KMS-11 (cell line): ENCODE measurements at regions not wholly inside any gene's neighbourhood (a gene's known extent, or its start where the extent isn't known, plus 50 kb on each side); places are given as distances from the start of the nearest gene placed in this dataset.

Experiments
- H2AFZ ChIP-seq: fragments of 200-600 bp; sonication (generic); 2 replicates; pipeline ENCODE4 v1.6.1; 2016; ENCODE audit warnings: antibody characterized with exemption, mixed run types, low read depth
- H3K27ac ChIP-seq: fragments of 200-600 bp; sonication (generic); 2 replicates; pipeline ENCODE4 v1.6.1; 2016; ENCODE audit warnings: mild to moderate bottlenecking, mixed run types
- H3K27me3 ChIP-seq: fragments of 200-600 bp; sonication (generic); 2 replicates; pipeline ENCODE4 v1.6.1; 2017; ENCODE audit warnings: mild to moderate bottlenecking, low read depth, mixed run types, moderate library complexity; ENCODE audit not compliant: insufficient read depth
- H3K36me3 ChIP-seq: fragments of 200-600 bp; sonication (generic); 2 replicates; pipeline ENCODE4 v1.6.1; 2017; ENCODE audit warnings: mild to moderate bottlenecking, mixed run types; ENCODE audit not compliant: insufficient read depth
- H3K4me1 ChIP-seq: fragments of 200-600 bp; sonication (generic); 2 replicates; pipeline ENCODE4 v1.6.1; 2016; ENCODE audit warnings: mild to moderate bottlenecking, low read depth, mixed run types; ENCODE audit not compliant: poor library complexity, severe bottlenecking
- H3K4me2 ChIP-seq: fragments of 200-600 bp; sonication (generic); 2 replicates; pipeline ENCODE4 v1.7.0; 2016; ENCODE audit warnings: mild to moderate bottlenecking, mixed run types
- H3K4me3 ChIP-seq: fragments of 200-600 bp; sonication (generic); IDR thresholded peaks from 2 replicates; pipeline ENCODE4 v1.6.1; 2017; ENCODE audit warnings: low read depth, low read length, mixed read lengths; ENCODE audit not compliant: insufficient read depth
- H3K79me2 ChIP-seq: fragments of 200-600 bp; sonication (generic); 2 replicates; pipeline ENCODE4 v1.6.1; 2016; ENCODE audit warnings: low read depth, mixed run types; ENCODE audit not compliant: insufficient read depth
- H3K9ac ChIP-seq: fragments of 200-600 bp; sonication (generic); 2 replicates; pipeline ENCODE4 v1.6.1; 2016; ENCODE audit warnings: mild to moderate bottlenecking, mixed run types
- H4K20me1 ChIP-seq: fragments of 200-600 bp; sonication (generic); 2 replicates; pipeline ENCODE4 v1.6.1; 2016; ENCODE audit warnings: mild to moderate bottlenecking, mixed run types; ENCODE audit not compliant: insufficient read depth
- CTCF ChIP-seq: fragments of 200-600 bp; sonication (generic); conservative IDR thresholded peaks from 2 replicates; pipeline ENCODE4 v1.6.1; 2017; ENCODE audit warnings: low read depth, mild to moderate bottlenecking, antibody characterized with exemption, low read length, moderate library complexity, mixed read lengths

GRCh38 chr2:167880415-167880814, 367.0 kb downstream of the STK39 start:
- Histone ChIP-seq H4K20me1 (no peaks in the 10 kb centered on the region), H3K4me1 (no peaks in the 10 kb centered on the region), H3K36me3 (no peaks in the 10 kb centered on the region), H2AFZ (no peak overlapping the region), H3K27ac (no peak overlapping the region), H3K4me2 (no peak overlapping the region), H3K9ac (no peak overlapping the region), H3K79me2 (no peaks in the 10 kb centered on the region), H3K27me3 (no peaks in the 10 kb centered on the region), H3K4me3 (no peak overlapping the region)
- TF ChIP-seq CTCF, result no peak

- no peaks in the 10 kb centered on the region for H3K79me2 ChIP-seq
- H4K20me1 ChIP-seq, result no peaks in the 10 kb centered on the region
- H3K4me1 ChIP-seq, result no peaks in the 10 kb centered on the region
- H3K4me3 ChIP-seq, result no peak overlapping the region
- H3K36me3 ChIP-seq, result no peaks in the 10 kb centered on the region
- H3K27me3 ChIP-seq, result no peaks in the 10 kb centered on the region
- no peak overlapping the region for H3K4me2 ChIP-seq
- no peak overlapping the region for H2AFZ ChIP-seq
- no peak for TF ChIP-seq CTCF
- H3K27ac ChIP-seq, result no peak overlapping the region
- no peak overlapping the region for H3K9ac ChIP-seq
Observed at GRCh38 chr2:167875529-167875928, 371.9 kb downstream of the STK39 start.

- Histone ChIP-seq H3K4me1 (no peaks in the 10 kb centered on the region), H3K27ac (no peak overlapping the region), H2AFZ (no peak overlapping the region), H3K79me2 (no peaks in the 10 kb centered on the region), H3K36me3 (no peaks in the 10 kb centered on the region), H3K4me3 (no peak overlapping the region), H3K9ac (no peak overlapping the region), H3K27me3 (no peaks in the 10 kb centered on the region), H3K4me2 (no peak overlapping the region), H4K20me1 (no peaks in the 10 kb centered on the region)
- TF ChIP-seq CTCF, result no peak
Observed at GRCh38 chr2:167874812-167875211, 372.6 kb downstream of the STK39 start.

- H3K27me3 ChIP-seq, result no peaks in the 10 kb centered on the region
- H3K79me2 ChIP-seq, result no peaks in the 10 kb centered on the region
- H3K4me3 ChIP-seq, result no peak overlapping the region
- H3K27ac ChIP-seq, result no peak overlapping the region
- no peaks in the 10 kb centered on the region for H3K36me3 ChIP-seq
- no peak overlapping the region for H3K9ac ChIP-seq
- H3K4me2 ChIP-seq, result no peak overlapping the region
- H3K4me1 ChIP-seq, result no peaks in the 10 kb centered on the region
- no peak for TF ChIP-seq CTCF
- H2AFZ ChIP-seq, result no peak overlapping the region
- H4K20me1 ChIP-seq, result no peaks in the 10 kb centered on the region
Observed at GRCh38 chr2:167871286-167871685, 376.1 kb downstream of the STK39 start.

GRCh38 chr2:167869200-167869599, 378.2 kb downstream of the STK39 start:
- no peak overlapping the region for H3K4me2 ChIP-seq
- no peak overlapping the region for H3K4me3 ChIP-seq
- no peak overlapping the region for H3K9ac ChIP-seq
- no peaks in the 10 kb centered on the region for H3K79me2 ChIP-seq
- H2AFZ ChIP-seq, result no peak overlapping the region
- no peak for TF ChIP-seq CTCF
- H3K4me1 ChIP-seq, result no peaks in the 10 kb centered on the region
- no peaks in the 10 kb centered on the region for H3K36me3 ChIP-seq
- no peaks in the 10 kb centered on the region for H3K27me3 ChIP-seq
- no peaks in the 10 kb centered on the region for H4K20me1 ChIP-seq
- H3K27ac ChIP-seq, result no peak overlapping the region
